Progenitor cell of endocrine pancreas (in vitro differentiated cells): ENCODE measurements at regions not wholly inside any gene's neighbourhood (a gene's known extent, or its start where the extent isn't known, plus 50 kb on each side); places are given as distances from the start of the nearest gene placed in this dataset.

ENCODE experiments used
- DNase-seq: peaks from one replicate; pipeline ENCODE4 v3.0.0; 2021; ENCODE audit warnings: low spot score; ENCODE audit not compliant: unreplicated experiment
- H3K27ac Mint-ChIP-seq: 2 replicates; pipeline ENCODE4 v1.8.0; 2021; ENCODE audit warnings: mild to moderate bottlenecking, moderate library complexity, mixed read lengths
- H3K27me3 Mint-ChIP-seq: 2 replicates; pipeline ENCODE4 v1.8.0; 2021; ENCODE audit warnings: mixed read lengths
- H3K36me3 Mint-ChIP-seq: 2 replicates; pipeline ENCODE4 v1.8.0; 2022; ENCODE audit warnings: mixed read lengths; ENCODE audit not compliant: insufficient read depth
- H3K4me1 Mint-ChIP-seq: 2 replicates; pipeline ENCODE4 v1.8.0; 2021; ENCODE audit warnings: low read depth, mixed read lengths
- H3K4me3 Mint-ChIP-seq: 2 replicates; pipeline ENCODE4 v1.8.0; 2021; ENCODE audit warnings: low read depth, mild to moderate bottlenecking, moderate library complexity, mixed read lengths
- H3K9me3 Mint-ChIP-seq: 2 replicates; pipeline ENCODE4 v1.8.0; 2021; ENCODE audit warnings: low read depth, mixed read lengths
- TF ChIP-seq, protein P1 (sequence below): fragments of 200-600 bp; sonication (generic); IDR thresholded peaks from one replicate; pipeline ENCODE4 v1.5.0; 2021; ENCODE audit warnings: antibody characterized with exemption, mild to moderate bottlenecking; ENCODE audit not compliant: unreplicated experiment

GRCh38 chr5:2553611-2554010 is 197.9 kb downstream of the IRX2 start:
- no peaks in the 10 kb centered on the region for H3K4me1 Mint-ChIP-seq
- TF ChIP-seq, protein P1, sequence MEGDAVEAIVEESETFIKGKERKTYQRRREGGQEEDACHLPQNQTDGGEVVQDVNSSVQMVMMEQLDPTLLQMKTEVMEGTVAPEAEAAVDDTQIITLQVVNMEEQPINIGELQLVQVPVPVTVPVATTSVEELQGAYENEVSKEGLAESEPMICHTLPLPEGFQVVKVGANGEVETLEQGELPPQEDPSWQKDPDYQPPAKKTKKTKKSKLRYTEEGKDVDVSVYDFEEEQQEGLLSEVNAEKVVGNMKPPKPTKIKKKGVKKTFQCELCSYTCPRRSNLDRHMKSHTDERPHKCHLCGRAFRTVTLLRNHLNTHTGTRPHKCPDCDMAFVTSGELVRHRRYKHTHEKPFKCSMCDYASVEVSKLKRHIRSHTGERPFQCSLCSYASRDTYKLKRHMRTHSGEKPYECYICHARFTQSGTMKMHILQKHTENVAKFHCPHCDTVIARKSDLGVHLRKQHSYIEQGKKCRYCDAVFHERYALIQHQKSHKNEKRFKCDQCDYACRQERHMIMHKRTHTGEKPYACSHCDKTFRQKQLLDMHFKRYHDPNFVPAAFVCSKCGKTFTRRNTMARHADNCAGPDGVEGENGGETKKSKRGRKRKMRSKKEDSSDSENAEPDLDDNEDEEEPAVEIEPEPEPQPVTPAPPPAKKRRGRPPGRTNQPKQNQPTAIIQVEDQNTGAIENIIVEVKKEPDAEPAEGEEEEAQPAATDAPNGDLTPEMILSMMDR = no peak
- H3K9me3 Mint-ChIP-seq = peaks cover 26% of the 10 kb centered on the region
- no peaks in the 10 kb centered on the region for H3K36me3 Mint-ChIP-seq
- no peak overlapping the region for H3K4me3 Mint-ChIP-seq
- peaks cover 9% of the 10 kb centered on the region for H3K27me3 Mint-ChIP-seq
- no peak for DNase-seq
- no peak overlapping the region for H3K27ac Mint-ChIP-seq

- Mint-ChIP-seq H3K27ac (no peak overlapping the region), H3K36me3 (no peaks in the 10 kb centered on the region), H3K27me3 (peaks cover 27% of the 10 kb centered on the region), H3K4me3 (no peak overlapping the region), H3K9me3 (peaks cover 21% of the 10 kb centered on the region), H3K4me1 (no peaks in the 10 kb centered on the region)
- TF ChIP-seq, protein P1 = no peak
- no peak for DNase-seq
Measured at GRCh38 chr5:2550509-2550908, 201.0 kb downstream of the IRX2 start.

- no peaks in the 10 kb centered on the region for H3K4me1 Mint-ChIP-seq
- no peaks in the 10 kb centered on the region for H3K36me3 Mint-ChIP-seq
- DNase-seq = no peak
- TF ChIP-seq, protein P1 = no peak
- peaks cover 28% of the 10 kb centered on the region for H3K27me3 Mint-ChIP-seq
- H3K27ac Mint-ChIP-seq = no peak overlapping the region
- peaks cover 19% of the 10 kb centered on the region for H3K9me3 Mint-ChIP-seq
- no peak overlapping the region for H3K4me3 Mint-ChIP-seq
Measured at GRCh38 chr5:2549900-2550299, 201.6 kb downstream of the IRX2 start.

DNA sequence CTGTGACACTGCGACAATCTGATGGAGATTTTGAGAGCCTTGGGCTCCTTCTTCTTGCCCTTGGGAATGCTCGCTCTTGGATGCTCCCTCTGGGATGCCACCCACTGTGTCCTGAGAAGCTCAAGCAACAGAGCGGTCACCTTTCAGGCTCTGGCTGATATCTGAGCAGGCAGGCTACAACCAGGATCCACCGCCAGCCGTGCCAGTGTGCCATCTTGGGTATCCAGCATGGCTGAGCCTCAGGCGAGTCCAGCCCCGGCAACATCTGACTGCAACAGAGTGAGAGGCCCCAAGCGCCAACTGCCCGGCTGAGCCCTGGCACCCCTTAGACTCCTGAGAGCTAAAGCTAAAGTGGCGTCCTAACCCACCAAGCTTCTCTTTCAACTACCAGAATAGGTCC is 202.1 kb downstream of the IRX2 start:
- no peaks in the 10 kb centered on the region for H3K4me1 Mint-ChIP-seq
- peaks cover 13% of the 10 kb centered on the region for H3K9me3 Mint-ChIP-seq
- H3K36me3 Mint-ChIP-seq = no peaks in the 10 kb centered on the region
- H3K27me3 Mint-ChIP-seq = peaks cover 28% of the 10 kb centered on the region
- no peak overlapping the region for H3K4me3 Mint-ChIP-seq
- DNase-seq = no peak
- H3K27ac Mint-ChIP-seq = no peak overlapping the region
- TF ChIP-seq, protein P1 = no peak

DNA sequence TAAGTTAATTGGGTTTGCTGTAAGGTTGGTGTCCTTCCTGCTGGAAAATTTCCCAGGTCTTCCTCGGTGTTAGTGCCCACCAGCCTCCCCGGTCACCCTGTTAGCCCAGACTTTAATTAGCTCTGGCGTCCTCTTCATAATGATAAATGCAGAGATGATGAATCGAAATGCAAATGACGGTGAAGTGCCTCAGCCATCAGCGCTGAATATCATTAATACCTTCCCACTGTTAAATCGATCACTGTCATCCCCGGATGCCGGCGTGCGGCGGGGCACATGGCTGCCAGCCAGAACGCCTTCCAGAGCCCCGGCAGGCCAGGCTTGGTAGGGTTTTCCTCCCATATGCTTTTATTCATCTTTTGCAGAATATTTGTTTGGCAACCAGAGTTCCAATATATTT is 204.5 kb downstream of the IRX2 start:
- Mint-ChIP-seq H3K4me1 (no peaks in the 10 kb centered on the region), H3K4me3 (no peak overlapping the region), H3K9me3 (no peaks in the 10 kb centered on the region)

More for the DNA sequence above, 204.5 kb downstream of the IRX2 start:
- Mint-ChIP-seq H3K36me3 (no peaks in the 10 kb centered on the region), H3K27me3 (peaks cover 39% of the 10 kb centered on the region), H3K27ac (no peak overlapping the region)
- TF ChIP-seq, protein P1 = no peak
- no peak for DNase-seq
